T-helper 1 cell treated with Interleukin-12 subunit alpha and Interleukin-12 subunit beta and Interleukin-4 antibody, amounts not matched to agents 30 ng/mL and 1 ng/mL, for 36 hours (primary cell): ENCODE measurements at regions not wholly inside any gene's neighbourhood (a gene's known extent, or its start where the extent isn't known, plus 50 kb on each side); places are given as distances from the start of the nearest gene placed in this dataset.

Experiments used
- intact Hi-C: fragments of 100-400 bp; cut with micrococcal nuclease; formaldehyde crosslinking; loops from one replicate; pipeline ENCODE4 v1.15.1; 2024

GRCh38 chr18:47485221-47485797, 233.8 kb upstream of the SKOR2 start:
- intact Hi-C loops, result no loop called here

GRCh38 chr18:47484068-47484467, 232.6 kb upstream of the SKOR2 start:
- intact Hi-C loops, result no loop called here

- intact Hi-C loops, result no loop called here
Measured at GRCh38 chr18:47480166-47480565, 228.7 kb upstream of the SKOR2 start.

GRCh38 chr18:47471784-47472183, 220.3 kb upstream of the SKOR2 start:
- intact Hi-C loops, result no loop called here

- intact Hi-C loops, result no loop called here
Measured at GRCh38 chr18:47470941-47471340, 219.5 kb upstream of the SKOR2 start.

- intact Hi-C loops, result no loop called here
Measured at GRCh38 chr18:47469576-47469975, 218.1 kb upstream of the SKOR2 start.

GRCh38 chr18:47461977-47462376, 210.5 kb upstream of the SKOR2 start:
- intact Hi-C loops, result no loop called here

- intact Hi-C loops, result no loop called here
Measured at GRCh38 chr18:47461406-47461948, 210.0 kb upstream of the SKOR2 start.

- intact Hi-C loops, result no loop called here
Measured at GRCh38 chr18:47458483-47458882, 207.0 kb upstream of the SKOR2 start.

- intact Hi-C loops, result no loop called here
Measured at GRCh38 chr18:47457614-47458013, 206.2 kb upstream of the SKOR2 start.

GRCh38 chr18:47453038-47453437, 201.6 kb upstream of the SKOR2 start:
- intact Hi-C loops, result no loop called here

- intact Hi-C loops, result no loop called here
Measured at GRCh38 chr18:47448956-47449355, 197.5 kb upstream of the SKOR2 start.

GRCh38 chr18:47441914-47442313, 190.5 kb upstream of the SKOR2 start:
- intact Hi-C loops, result no loop called here

- intact Hi-C loops, result no loop called here
Measured at GRCh38 chr18:47438001-47438400, 186.5 kb upstream of the SKOR2 start.

- intact Hi-C loops, result no loop called here
Measured at GRCh38 chr18:47436871-47437270, 185.4 kb upstream of the SKOR2 start.

- intact Hi-C loops, result no loop called here
Measured at GRCh38 chr18:47434214-47434746, 182.8 kb upstream of the SKOR2 start.

- intact Hi-C loops, result no loop called here
Measured at GRCh38 chr18:47427923-47428637, 176.6 kb upstream of the SKOR2 start.

- intact Hi-C loops, result no loop called here
Measured at GRCh38 chr18:47427072-47427471, 175.6 kb upstream of the SKOR2 start.

GRCh38 chr18:47425365-47425764, 173.9 kb upstream of the SKOR2 start:
- intact Hi-C loops, result no loop called here

- intact Hi-C loops, result no loop called here
Measured at GRCh38 chr18:47422524-47422923, 171.1 kb upstream of the SKOR2 start.

GRCh38 chr18:47420130-47420529, 168.7 kb upstream of the SKOR2 start:
- intact Hi-C loops, result no loop called here

- intact Hi-C loops, result no loop called here
Measured at GRCh38 chr18:47418746-47419145, 167.3 kb upstream of the SKOR2 start.

- intact Hi-C loops, result no loop called here
Measured at GRCh38 chr18:47417807-47418206, 166.3 kb upstream of the SKOR2 start.
